ENCODE measurements at regions not wholly inside any gene's neighbourhood (a gene's known extent, or its start where the extent isn't known, plus 50 kb on each side); places are given as distances from the start of the nearest gene placed in this dataset.

- TF ChIP-seq FOXA1 (IDR thresholded peaks at IDR 0.05) (no peak), SUZ12 (IDR thresholded peaks at IDR 0.05) (no peak), ZNF384 (IDR thresholded peaks at IDR 0.05) (no peak), FOXM1 (IDR thresholded peaks at IDR 0.05; ENCODE audit: borderline replicate concordance) (no peak), ELF4 (IDR thresholded peaks at IDR 0.05) (no peak), TARDBP (IDR thresholded peaks at IDR 0.05) (no peak), PKNOX1 (IDR thresholded peaks at IDR 0.05) (no peak), ARNT (IDR thresholded peaks at IDR 0.05) (no peak), NFRKB (IDR thresholded peaks at IDR 0.05) (no peak), FOXK2 (IDR thresholded peaks at IDR 0.05) (no peak)
Measured at GRCh38 chr16:5447734-5448133, 350.1 kb upstream of the EEF2KMT start.
